D341Med (cell line): ENCODE measurements at regions not wholly inside any gene's neighbourhood (a gene's known extent, or its start where the extent isn't known, plus 50 kb on each side); places are given as distances from the start of the nearest gene placed in this dataset.
A peak's percentile ranks its signal among the peaks of the same experiment; 100 is the strongest.

ENCODE experiments used
- DNase-seq: peaks from one replicate; pipeline ENCODE4 v3.0.0; 2012; ENCODE audit warnings: low spot score

DNA sequence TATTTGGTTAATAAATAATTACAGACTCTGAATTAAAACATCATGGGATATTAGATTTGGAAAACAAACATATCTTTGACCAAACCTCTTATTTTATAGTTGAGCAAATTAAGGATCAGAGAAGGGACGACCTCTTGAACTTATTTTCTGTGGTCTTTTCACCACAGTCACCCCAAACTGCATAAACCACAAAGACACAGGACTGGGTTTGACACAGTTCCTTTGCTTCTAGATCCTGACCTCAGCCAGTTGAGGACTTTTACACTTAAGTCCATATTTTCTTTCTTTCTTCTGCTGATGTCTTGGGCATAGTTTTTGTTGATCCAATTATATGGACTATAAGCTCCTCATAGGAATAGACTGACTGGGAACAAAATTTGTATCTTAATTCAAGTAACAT lies 234.0 kb upstream of the SLC14A2 start:
- DNase-seq, result no peak

DNA sequence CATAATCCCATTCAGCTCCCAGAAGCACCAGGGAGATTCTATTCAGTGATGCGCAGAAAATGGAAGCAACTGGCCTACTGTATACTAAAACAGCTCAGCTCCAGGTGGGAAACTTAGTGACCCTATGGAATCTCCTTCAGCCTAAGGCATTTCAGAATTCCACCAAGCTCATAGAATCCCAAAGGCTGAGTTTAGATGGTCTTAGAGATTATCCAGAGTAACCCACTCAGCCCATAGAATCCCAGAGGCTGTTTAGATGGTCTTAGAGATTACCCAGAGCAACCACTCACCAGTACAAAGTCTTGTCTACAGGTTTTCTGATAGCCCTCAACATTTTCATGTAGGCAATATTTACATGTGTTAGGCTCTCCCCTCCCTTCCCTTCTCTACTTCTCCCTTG lies 232.0 kb upstream of the SLC14A2 start:
- no peak for DNase-seq

DNA sequence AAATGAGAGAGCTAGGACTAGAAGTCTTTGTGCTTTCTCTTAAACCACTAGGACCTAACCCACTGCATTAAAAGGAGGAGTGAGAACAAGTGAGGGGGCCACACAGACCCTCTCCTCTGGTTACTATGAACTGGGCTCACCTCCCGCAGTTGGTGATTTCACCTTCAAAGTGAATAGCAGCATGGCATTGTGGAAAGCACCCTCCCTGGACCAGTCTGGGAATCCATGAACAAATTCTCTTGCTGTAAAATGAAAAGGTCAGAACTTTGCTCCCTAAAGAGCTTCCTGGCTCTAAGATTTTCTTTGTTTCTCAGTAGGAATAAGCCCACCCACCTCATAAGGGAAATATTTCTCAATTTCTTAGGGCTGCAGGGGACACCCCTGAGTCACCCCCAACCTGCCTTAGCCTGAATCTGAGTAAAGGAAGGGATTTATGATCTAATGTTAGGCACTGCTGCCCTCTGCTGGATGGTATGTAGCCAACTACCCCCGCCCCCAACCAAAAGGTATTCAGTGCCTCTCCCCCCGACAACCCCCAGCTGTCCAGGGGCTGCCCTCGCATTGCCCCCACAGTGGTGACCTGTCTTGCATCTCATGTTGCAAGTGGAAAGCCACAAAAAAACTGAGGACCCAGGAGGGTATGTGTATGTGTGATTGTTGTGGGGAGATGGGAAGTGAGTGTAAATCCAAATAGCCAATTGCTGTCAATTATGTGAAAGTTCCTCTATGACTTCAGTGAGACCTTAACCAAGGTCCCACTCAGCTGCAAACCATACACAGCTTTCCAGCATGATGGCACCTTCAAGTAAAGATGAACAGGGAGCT lies 230.9 kb upstream of the SLC14A2 start:
- DNase-seq, result peak; percentile 74

DNA sequence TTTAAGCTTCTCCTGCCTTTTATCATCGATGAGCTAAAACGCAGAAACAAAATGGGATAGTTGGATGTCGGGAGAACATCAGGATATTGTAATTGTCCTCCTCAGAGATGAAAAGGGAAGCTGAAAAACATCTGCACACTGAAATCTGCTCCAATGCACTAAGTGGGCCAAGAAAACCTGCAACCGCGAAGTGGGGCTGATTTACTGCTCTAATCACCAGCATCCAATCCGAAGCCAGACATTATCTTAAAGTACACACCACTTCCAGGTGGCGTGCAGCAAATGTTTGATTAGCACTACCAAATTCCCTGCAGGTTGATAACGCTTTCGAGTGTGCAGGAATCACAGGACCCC lies 230.3 kb upstream of the SLC14A2 start:
- no peak for DNase-seq

DNA sequence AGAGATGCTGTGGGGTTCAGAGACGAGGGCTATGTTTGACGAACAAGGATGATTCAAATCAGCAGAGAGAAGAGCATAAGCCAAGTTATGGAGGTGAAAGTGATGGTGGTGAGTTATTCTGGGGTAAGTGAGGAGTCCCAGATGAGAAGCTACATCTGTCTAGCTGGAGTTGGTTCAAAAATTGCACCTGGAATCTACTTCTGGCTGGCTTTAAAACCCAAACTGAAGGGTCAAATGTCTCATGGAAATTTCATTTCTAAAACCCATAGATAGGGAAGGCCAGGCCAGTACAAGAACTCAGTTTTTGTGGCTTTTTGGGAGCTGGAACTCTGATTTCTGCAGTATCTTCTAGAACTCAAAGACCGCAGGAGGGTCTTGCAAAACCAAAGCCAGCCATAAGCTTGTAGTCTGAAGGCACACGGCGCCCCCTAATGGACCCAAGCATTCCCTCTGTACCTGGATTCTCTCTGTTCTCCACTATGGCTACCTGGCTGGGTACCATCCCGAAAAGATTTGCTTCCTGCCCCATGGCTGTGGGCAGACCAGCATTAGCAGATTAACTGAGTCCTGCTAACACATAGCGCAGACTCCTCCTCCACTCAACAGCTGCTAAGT lies 229.1 kb upstream of the SLC14A2 start:
- peak; percentile 66 for DNase-seq

DNA sequence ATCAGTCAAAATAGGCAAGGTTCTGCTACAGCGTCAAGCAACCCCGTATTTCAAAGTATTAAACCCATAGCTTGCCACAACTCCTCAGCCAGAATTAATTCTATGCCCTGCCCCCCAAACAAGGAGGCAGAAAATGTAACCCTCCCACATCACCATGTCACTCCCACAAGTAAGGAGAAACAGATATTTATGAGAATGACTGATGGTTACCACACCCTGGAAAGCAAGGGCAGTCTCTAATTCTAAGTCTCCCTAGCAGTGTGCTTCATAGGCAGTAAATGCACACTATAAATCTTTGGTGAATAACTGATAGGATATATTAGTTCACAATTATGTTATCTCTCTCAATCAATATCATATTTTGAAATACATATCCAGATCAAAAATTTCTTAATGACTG lies 228.0 kb upstream of the SLC14A2 start:
- DNase-seq, result no peak

DNA sequence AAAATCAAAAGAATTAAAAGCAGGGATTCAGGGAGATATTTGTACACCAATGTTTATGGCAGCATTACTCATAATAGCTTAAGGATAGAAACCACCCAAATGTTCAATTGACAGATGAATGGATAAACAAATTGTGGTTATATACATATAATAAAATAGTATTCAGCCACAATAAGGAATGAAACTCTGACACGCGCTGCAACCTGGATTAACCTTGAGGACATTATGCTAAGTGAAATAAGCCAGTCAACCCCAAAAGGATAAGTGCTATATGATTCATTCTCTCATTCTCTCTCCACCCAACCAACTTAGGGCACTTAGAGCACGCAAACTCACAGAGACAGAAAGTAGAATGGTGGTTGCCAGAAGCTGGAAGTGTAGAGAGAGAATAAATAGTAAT lies 216.8 kb upstream of the SLC14A2 start:
- DNase-seq, result no peak

DNA sequence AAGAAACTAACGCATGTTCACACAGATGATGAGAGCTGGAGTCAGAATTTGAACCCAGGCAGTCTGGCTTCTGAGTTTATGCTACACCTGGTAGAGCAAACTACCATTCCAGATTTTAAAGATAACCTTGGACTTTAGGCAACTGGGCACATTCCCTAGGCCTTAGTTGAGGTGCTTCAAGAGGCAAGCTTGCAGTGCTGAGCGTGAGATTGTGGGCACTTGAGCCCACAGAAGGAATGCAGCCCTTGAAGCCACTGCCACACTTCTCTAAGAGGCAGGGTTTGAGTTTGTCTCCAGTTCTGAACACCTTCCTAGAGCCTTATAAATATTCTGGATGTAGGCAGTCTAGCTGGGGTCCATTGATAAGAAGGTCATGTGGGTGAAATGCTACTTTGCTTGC lies 216.1 kb upstream of the SLC14A2 start:
- no peak for DNase-seq

DNA sequence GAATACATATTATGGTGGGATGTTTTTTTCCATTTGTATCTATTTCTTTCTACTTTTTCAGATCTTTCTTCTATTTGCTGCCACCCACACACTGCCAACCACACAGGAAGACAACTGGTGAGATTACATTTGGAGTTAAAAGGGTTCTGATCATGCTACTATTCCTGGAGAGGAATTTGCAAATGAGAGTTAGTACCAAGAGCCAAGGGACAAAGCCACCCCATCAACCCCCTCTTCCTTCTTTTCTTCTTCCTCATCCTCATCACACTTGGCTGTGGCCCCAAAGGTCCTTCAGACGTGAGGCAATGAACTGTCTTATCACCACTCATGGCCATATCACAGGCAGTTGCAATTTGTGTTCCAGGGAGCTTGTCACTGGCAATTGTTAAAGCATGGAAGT lies 215.6 kb upstream of the SLC14A2 start:
- no peak for DNase-seq

DNA sequence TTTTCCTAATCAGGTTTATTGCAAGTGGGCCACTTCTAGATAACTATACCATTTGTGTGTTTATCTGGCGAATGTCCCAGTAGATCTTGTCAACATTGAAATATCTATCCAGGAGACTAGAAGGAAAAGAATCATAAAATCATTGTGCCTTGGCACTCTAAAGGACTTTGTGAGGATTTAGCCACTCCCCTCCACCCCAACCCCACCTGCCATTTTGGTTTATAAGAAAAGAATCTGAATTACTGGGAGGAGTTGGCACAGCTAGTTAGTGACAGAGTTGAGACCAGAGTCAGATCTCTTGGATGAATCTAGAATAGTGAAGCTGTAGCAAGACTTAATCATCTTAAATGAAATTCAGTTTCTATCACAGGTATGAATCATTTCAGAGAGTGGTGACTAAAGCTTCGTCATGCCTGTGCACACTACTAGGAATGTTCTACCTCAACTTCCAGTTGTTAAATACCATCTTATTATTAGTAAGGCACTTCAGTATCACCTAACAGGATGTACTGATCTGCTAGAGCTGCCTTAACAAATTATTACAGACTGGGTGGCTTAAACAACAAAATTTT lies 212.7 kb upstream of the SLC14A2 start:
- no peak for DNase-seq

DNA sequence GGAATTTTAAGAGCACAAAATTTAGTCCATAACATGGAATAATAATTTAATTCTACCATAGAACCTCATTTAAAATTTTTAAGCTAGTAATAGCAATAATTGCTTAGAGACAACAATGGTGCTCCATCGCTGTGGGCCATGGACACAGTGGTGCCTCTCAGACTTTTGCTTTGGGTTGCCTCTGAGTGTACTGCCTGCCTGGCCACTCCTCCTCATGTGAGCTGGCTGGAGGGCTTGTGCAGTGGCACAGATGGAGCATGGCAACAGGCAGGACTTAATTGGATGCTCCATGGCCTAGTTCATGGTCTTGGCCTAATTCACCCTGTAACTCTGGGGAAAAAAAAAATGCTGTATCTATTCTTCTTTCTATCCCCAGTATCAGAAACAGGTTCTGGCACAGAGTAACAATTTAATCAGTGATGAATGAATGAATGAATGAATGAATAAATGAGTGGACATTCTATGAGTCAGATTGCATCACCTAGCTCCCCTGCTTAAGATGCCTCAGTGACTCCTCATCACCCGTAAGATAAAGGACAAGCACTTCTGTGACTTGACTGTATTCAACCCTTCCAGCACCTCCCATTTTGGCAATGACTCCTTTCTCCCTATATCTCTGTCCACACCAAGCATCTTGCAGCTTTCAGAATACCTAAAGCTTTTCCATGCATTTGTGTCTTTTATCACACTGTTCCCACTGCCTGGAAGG lies 211.8 kb upstream of the SLC14A2 start:
- DNase-seq, result no peak

DNA sequence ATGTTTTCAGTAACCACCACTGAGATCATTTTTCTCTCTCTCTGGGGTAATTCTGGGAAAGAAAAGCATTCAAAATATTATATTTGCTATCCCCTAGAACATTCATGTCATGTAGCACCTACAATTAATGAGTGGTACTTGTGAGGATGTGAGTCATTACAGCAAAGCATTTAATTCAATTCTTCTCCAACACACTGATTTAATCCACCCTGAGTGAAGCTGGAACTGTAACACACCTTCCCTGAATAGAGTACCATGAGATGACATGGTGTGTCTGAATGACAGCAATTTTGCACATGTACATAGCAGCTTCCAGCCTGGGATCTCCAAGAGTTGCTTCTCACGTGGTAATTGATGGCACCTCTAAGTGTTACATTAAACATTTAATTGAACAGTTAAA lies 207.1 kb upstream of the SLC14A2 start:
- no peak for DNase-seq

DNA sequence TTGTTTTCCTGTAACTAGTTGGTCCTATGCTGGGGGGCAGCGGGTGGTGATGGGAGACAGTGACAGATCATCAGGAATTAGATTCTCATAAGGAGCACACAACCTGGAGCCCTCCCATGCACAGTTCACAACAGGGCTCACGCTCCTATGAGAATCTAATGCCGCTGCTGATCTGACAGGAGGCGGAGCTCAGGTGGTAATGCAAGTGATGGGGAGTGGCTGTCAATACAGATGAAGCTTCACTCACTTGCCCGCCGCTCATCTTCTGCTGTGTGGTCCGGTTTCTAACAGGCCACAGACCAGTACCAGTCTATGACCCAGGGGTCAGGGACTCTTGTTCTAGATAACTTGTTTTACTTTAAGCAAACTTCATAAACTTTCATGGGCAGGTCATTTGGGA lies 205.3 kb upstream of the SLC14A2 start:
- no peak for DNase-seq

DNA sequence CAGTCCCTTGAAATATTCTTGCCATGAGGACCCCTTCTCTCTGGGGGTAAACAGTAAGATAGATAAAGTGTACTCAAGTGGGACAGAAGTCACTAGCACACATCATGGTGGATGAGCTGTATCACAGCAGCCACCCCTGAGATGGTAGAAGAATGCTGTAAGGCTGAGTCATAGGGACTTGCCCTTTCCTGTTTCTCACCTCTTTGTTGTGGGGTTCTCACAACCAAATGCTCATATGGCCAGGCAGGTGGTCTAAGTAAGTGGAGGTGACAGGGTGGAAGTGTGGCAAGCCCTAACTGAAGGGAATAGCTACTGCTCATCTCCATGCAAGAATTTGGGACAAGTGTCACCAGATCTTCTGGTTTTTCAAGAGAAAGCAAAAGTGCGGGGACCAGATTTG lies 202.7 kb upstream of the SLC14A2 start:
- no peak for DNase-seq

DNA sequence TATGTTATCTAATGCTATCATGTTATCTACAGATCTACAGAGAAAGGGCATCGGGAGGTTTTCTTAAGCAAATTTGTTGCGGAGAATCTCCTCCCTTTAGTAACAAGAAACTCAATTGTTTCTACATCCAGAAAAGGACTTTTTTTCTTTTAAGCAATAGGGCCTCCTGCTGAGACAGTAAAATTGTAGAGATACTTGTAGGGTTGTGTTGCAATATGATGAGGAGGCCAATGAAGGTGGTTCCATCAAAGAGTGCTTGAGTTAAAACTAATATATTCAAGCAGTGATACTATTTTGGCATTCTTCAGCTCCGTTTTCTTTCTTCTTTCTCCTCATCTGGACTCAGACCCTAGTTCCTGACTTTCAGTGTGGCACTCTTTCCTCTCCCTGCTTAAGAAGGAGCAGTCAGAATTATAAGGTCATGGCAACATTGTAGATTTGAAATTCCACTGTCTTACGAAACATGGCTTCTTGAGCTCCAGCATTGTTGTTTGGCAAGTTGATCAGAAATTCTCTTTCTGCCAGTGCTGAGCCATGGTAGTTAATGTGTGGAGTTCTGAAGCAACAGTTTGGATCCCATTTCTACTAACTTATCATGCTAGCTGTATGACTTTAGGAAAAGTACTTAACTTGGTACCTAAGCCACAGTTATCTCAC lies 202.0 kb upstream of the SLC14A2 start:
- no peak for DNase-seq

DNA sequence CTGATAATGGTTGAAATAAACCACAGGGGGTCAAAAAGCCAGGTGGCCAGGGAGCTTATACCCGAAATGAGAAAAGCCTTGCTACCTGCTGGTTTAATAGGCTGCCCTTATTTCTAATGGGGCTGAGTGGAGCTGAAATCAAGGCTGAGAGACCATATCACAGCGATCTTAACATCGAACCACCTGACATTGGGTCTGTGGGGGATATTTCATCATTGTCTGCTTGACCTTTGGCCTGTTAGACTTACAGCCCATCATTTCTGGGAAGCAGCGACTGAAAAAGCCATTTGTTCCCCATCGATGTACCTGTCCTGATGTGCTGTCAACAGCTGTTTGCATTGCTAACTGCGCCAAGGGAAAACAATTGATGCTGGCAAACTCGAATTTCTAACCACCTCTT lies 199.7 kb upstream of the SLC14A2 start:
- DNase-seq, result no peak

DNA sequence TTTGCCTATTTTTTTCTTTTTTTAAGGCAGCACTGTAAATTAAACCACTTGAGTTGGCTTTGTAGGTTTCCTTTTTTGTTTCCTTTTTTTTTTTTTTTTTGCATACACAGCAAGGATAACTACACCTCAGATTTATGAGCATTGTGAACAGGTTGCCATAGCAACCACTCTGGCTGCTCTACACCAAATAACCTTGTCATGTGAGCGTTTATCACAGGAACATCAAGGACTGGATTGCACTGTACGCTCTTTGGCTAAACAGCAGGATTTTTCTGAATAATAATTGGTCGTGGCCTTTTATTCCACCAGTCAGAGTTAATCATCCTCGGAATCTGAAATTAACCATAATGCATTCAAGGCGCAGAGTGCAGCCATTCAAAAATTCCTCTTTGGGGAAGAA lies 199.1 kb upstream of the SLC14A2 start:
- DNase-seq, result no peak

DNA sequence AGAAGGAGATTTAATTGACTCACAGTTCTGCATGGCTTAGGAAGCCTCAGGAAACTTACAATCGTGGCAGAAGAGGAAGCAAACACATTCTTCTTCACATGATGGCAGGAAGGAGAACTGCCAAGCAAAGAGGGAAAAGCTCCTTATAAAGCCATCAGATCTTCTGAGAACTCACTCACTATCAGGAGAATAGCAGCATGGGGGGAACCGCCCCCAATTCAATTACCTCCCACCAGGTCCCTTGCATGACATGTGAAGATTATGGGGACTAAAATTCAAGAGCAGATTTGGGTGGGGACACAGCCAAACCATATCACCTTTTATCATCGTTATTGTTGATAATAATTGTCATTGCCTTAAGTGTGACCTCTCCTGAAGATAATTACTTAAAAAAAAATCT lies 197.9 kb upstream of the SLC14A2 start:
- no peak for DNase-seq

DNA sequence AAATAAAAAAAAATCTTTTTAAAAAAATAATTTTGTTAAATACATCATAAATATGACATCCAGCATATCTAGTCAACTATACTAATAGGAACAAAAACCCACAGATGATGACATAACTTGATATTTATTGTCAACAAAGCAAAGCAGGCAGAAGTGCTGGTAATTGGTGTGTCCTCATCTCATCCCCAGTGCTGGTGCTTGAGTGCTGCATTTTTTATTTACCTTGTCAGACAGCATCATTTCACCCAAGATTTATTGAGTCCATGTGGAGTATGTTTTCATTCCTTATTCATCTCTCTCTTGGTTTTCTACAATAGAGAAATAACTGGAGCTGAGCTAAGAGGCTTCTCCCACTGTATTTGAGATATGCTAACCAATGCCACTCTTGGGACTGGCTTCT lies 191.6 kb upstream of the SLC14A2 start:
- no peak for DNase-seq

DNA sequence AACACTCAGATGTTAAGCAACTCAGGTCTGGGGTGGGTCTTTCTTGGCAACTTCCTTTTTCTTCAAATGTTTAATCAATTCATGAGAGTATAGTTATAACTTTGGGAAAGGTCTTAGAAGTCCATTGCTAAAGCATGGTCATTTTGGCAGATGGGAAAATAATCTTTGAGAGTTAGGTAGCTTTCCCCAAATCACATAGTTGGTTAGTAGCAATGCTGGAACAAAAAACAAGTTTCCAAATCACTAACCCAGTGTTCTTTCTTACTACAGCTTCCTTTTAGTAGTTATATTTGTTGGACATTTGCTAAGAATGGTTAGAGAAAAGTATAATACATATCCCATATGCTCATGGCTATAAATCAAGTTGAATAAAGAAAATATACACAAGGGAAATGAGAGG lies 185.2 kb upstream of the SLC14A2 start:
- DNase-seq, result no peak

DNA sequence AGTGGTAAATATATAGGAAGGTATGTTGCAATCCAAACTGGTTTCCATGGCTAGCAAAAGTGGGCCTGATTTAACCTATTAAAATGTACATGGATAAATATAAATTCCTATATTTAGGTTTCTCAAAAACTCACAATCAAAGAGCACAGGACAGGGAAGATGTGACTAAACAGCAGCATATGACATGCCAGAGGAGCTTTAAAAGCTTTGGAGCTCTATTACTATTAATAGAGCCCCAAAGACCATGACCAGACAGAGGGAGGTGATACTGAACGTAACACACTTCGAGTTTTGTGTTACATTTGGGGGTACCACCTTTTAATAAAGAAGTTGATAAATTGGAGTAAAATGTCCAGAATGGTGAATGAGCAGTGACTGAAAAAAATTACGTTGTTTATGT lies 179.5 kb upstream of the SLC14A2 start:
- DNase-seq, result no peak

DNA sequence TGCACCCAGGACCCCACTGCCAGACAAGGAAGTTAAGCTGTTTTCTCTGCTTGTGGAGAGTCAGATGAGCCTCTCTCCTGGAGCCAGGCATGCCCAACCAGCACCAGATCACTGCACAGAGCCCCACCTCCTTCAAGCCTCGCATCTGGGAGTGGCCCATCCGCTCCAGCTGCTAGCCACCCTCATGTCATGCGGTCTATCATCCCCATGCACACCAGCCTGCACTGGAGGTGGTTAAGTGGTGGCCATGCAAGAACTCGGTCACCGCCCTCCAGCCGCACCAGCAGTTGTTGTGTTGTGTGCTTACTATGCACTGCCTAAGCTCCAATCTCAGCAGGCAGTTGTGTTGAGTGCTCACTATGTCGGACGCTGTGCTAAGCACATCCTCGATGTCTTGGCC lies 177.9 kb upstream of the SLC14A2 start:
- no peak for DNase-seq
